Spleen (tissue), 11 donors: ENCODE measurements at regions not wholly inside any gene's neighbourhood (a gene's known extent, or its start where the extent isn't known, plus 50 kb on each side); places are given as distances from the start of the nearest gene placed in this dataset.

Experiments used
- DNase-seq: peaks from one replicate; pipeline ENCODE4 v3.0.0-alpha.2; 2020
- H3K27ac ChIP-seq, 8 donors: fragments of 200-600 bp; sonication (generic) in 7 of 8; 1 replicate in 4 of 8; 2 replicates in 4 of 8; pipeline versions ENCODE4 v1.5.0 to v1.8.0; 2016 to 2021; ENCODE audit warnings: inconsistent platforms in 4 of 8, mild to moderate bottlenecking in 4 of 8, moderate library complexity in 1 of 8
- H3K27me3 ChIP-seq, 7 donors: fragments of 200-600 bp; sonication (generic) in 6 of 7; replicated peaks in 1 of 7; 1 replicate in 4 of 7; 2 replicates in 3 of 7; pipeline versions ENCODE4 v1.5.0 to v1.8.0; 2016 to 2021; ENCODE audit warnings: inconsistent platforms in 3 of 7, mild to moderate bottlenecking in 1 of 7
- H3K36me3 ChIP-seq, 6 donors: fragments of 200-600 bp; sonication (generic) in 5 of 6; 1 replicate in 4 of 6; 2 replicates in 2 of 6; pipeline versions ENCODE4 v1.5.0 to v1.8.0; 2016 to 2021; ENCODE audit warnings: inconsistent platforms in 2 of 6
- H3K4me1 ChIP-seq, 6 donors: fragments of 200-600 bp; sonication (generic) in 5 of 6; 1 replicate in 3 of 6; 2 replicates in 3 of 6; pipeline versions ENCODE4 v1.5.0 to v1.8.0; 2016 to 2021; ENCODE audit warnings: inconsistent platforms in 3 of 6
- H3K4me3 ChIP-seq, 8 donors: fragments of 200-600 bp; sonication (generic) in 7 of 8; 1 replicate in 4 of 8; 2 replicates in 4 of 8; pipeline versions ENCODE4 v1.5.0 to v1.8.0; 2016 to 2021; ENCODE audit warnings: inconsistent platforms in 4 of 8, mild to moderate bottlenecking in 4 of 8, moderate library complexity in 2 of 8
- H3K9me3 ChIP-seq, 8 donors: fragments of 200-600 bp; sonication (generic) in 7 of 8; 1 replicate in 4 of 8; 2 replicates in 4 of 8; pipeline versions ENCODE4 v1.5.0 to v1.8.0; 2016 to 2021; ENCODE audit warnings: inconsistent platforms in 4 of 8
- CTCF ChIP-seq, 11 experiments: fragments of 200-600 bp in 7 of 11; fragments of 450-650 bp in 4 of 11; sonication (generic) in 4 of 11; IDR thresholded peaks in 8 of 11; conservative IDR thresholded peaks in 3 of 11; 1 replicate in 7 of 11; 2 replicates in 4 of 11; pipeline versions ENCODE4 v1.4.0 to v1.8.0; 2016 to 2021; ENCODE audit warnings: antibody characterized with exemption in 11 of 11, inconsistent platforms in 4 of 11, mild to moderate bottlenecking in 1 of 11
- POLR2A ChIP-seq, 3 donors: fragments of 450-650 bp; IDR thresholded peaks; one replicate each; pipeline ENCODE4 v1.5.1; 2017; ENCODE audit warnings: antibody characterized with exemption in 3 of 3, mild to moderate bottlenecking in 1 of 3
- POLR2AphosphoS5 ChIP-seq, 3 donors: sonication (generic); formaldehyde crosslinking; IDR thresholded peaks; one replicate each; pipeline ENCODE4 v1.5.1; 2017; ENCODE audit warnings: antibody characterized with exemption in 3 of 3
- WGBS, 5 donors: extraction: QIAGEN DNeasy Blood & Tissue Kit in 3 of 5; methylation state at CpG; one replicate each; pipeline versions ENCODE4 v1.1.5 to v1.1.7; 2013 to 2018; 5-methylcytosine and 5-hydroxymethylcytosine counted together
- intact Hi-C: fragments of 100-400 bp; cut with DNase I; formaldehyde crosslinking; loops from one replicate; pipeline ENCODE4 v1.15.0; 2023; ENCODE audit warnings: low total_unique reads
- donor health status: healthy with polysubstance abuse.
- donor health status: DM: no; HTN: no; CAD: no; lungs with moderate emphysema.
- donor health status: DM: no; HTN: no; CAD: no.
- donor health status: Bipolar disorder and iron deficiency.
- donor health status: healthy.
- donor health status: DM: no; HTN: no; CAD: no.
- donor health status: DM: yes; HTN: yes; CAD: no.

DNA sequence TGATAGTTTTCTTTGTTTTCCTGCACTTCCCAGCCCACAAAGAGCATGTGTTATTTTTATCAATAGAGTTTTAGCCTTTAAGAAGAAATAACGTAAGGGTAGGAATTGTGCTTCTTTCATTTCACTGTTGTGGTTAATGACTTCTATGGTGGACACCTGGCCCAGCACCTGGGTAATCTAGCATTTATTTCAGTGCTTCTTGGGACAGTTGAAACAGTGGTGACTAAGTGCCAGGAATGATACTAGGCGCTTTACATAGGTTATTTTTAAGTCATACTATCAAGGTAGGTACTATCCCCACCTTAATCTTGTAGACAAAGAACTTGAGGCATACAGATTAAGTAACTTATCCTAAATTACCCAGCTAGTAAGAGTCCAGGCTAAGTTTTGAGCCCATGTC lies 243.8 kb downstream of the SOX2 start:
- Histone ChIP-seq H3K27me3 (no peaks in the 10 kb centered on the region), H3K36me3 (no peaks in the 10 kb centered on the region), H3K4me1 (no peaks in the 10 kb centered on the region), H3K4me3 (no peak overlapping the region), H3K27ac (peak overlapping the region in 1 of 8 donors; percentile 38), H3K9me3 (no peaks in the 10 kb centered on the region)
- WGBS, 5 donors: 73 to 88% (median 87%) methylated on average over 2 of the region's 2 CpGs
- intact Hi-C loops: no loop called here
- no peak for DNase-seq
- TF ChIP-seq POLR2AphosphoS5 (IDR thresholded peaks at IDR 0.05) (no peak), CTCF (IDR thresholded peaks at IDR 0.05 in 8 of 11, conservative IDR thresholded peaks at IDR 0.05 in 3 of 11) (no peak), POLR2A (IDR thresholded peaks at IDR 0.05) (no peak)

DNA sequence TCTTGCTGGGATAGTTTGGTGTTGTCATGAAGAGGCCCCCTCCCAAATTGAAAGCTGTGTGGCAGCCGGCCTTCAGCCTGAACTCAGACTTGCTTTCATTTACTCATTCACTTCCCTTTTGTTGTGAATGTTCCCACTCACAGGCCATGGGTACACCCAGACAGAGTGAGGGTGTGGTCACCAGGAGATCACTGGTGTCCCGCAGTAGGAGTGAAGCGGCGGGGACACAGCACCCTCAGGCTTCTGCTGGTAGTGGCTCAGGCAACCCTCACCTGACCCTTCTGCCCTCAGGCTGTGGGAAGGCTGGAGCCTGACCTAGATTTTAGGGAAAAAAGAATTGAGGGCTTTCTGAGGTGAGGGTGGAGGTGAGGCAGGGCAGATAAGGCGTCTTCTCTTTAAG lies 244.4 kb downstream of the SOX2 start:
- Histone ChIP-seq H3K27me3 (no peaks in the 10 kb centered on the region), H3K27ac (peak overlapping the region in 1 of 8 donors; percentile 38), H3K36me3 (no peaks in the 10 kb centered on the region), H3K9me3 (no peaks in the 10 kb centered on the region), H3K4me3 (no peak overlapping the region), H3K4me1 (no peaks in the 10 kb centered on the region)
- intact Hi-C loops: no loop called here
- TF ChIP-seq POLR2A (IDR thresholded peaks at IDR 0.05): no peak
- TF ChIP-seq CTCF (IDR thresholded peaks at IDR 0.05 in 8 of 11, conservative IDR thresholded peaks at IDR 0.05 in 3 of 11): no peak
- TF ChIP-seq POLR2AphosphoS5 (IDR thresholded peaks at IDR 0.05): no peak
- WGBS, 5 donors: 81 to 95% (median 89%) methylated on average over 5 of the region's 5 CpGs
- no peak for DNase-seq

DNA sequence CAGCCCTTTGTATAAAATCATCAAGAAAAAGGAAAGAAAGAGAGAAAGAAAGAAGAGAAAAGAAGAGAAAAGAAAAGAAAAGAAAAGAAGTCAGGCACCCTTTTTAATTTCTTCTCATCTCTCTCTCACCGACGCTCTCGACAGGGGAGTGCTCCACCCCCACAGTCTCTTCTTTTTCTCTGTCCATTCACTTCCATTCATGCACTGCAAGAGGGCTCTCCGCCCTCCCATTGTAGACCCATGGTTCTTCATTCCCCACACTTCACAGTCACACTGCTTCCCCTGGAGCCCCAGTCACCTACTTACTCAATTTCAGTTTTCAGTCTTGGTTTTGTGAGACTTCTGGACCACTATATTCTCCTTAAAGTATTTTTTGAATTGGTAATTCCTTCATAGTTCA lies 254.7 kb downstream of the SOX2 start:
- WGBS, 5 donors: 59 to 71% (median 64%) methylated on average over 4 of the region's 4 CpGs
- no peaks in the 10 kb centered on the region for H3K36me3 ChIP-seq
- intact Hi-C loops: no loop called here
- H3K27me3 ChIP-seq: no peaks in the 10 kb centered on the region
- no peak overlapping the region for H3K27ac ChIP-seq
- no peak for DNase-seq
- TF ChIP-seq CTCF (IDR thresholded peaks at IDR 0.05 in 8 of 11, conservative IDR thresholded peaks at IDR 0.05 in 3 of 11): no peak
- no peak for TF ChIP-seq POLR2A (IDR thresholded peaks at IDR 0.05)
- TF ChIP-seq POLR2AphosphoS5 (IDR thresholded peaks at IDR 0.05): no peak
- H3K9me3 ChIP-seq: no peaks in the 10 kb centered on the region
- H3K4me1 ChIP-seq: no peaks in the 10 kb centered on the region
- no peak overlapping the region for H3K4me3 ChIP-seq

GRCh38 chr3:181969925-181970324 lies 258.2 kb downstream of the SOX2 start:
- Histone ChIP-seq H3K4me1 (no peaks in the 10 kb centered on the region), H3K27me3 (no peaks in the 10 kb centered on the region), H3K27ac (no peak overlapping the region), H3K4me3 (no peak overlapping the region), H3K36me3 (no peaks in the 10 kb centered on the region), H3K9me3 (no peaks in the 10 kb centered on the region)
- TF ChIP-seq CTCF (IDR thresholded peaks at IDR 0.05 in 8 of 11, conservative IDR thresholded peaks at IDR 0.05 in 3 of 11): no peak
- no peak for TF ChIP-seq POLR2AphosphoS5 (IDR thresholded peaks at IDR 0.05)
- TF ChIP-seq POLR2A (IDR thresholded peaks at IDR 0.05): no peak
- 83 to 96% (median 91%) methylated on average over 3 of the region's 3 CpGs for WGBS, 5 donors
- no peak for DNase-seq
- intact Hi-C loops: no loop called here
